ENCODE measurements at regions not wholly inside any gene's neighbourhood (a gene's known extent, or its start where the extent isn't known, plus 50 kb on each side); places are given as distances from the start of the nearest gene placed in this dataset.

- no peak for TF ChIP-seq CTCF (conservative IDR thresholded peaks at IDR 0.05)
- TF ChIP-seq ZFX (IDR thresholded peaks at IDR 0.05), result no peak
These were observed 115.0 kb upstream of the MDM1 start for GRCh38 chr12:68446901-68447796.

Data from C4-2B (cell line).